Liver (tissue), 3 donors: ENCODE measurements at regions not wholly inside any gene's neighbourhood (a gene's known extent, or its start where the extent isn't known, plus 50 kb on each side); places are given as distances from the start of the nearest gene placed in this dataset.
"Not testable (repeated sequence)": the region's sequence is repeated elsewhere in the genome, so short reads cannot be mapped to it uniquely, and the experiment has no call there.

Experiments
- ATF3 ChIP-seq: IDR thresholded peaks from 2 replicates; pipeline ENCODE4 v1.6.1; 2016; ENCODE audit warnings: antibody characterized with exemption
- EGR1 ChIP-seq, 2 donors: IDR thresholded peaks; 2 replicates each; pipeline ENCODE4 v1.6.1; 2016 to 2018; ENCODE audit warnings: antibody characterized with exemption in 2 of 2, low read depth in 2 of 2
- FOXA1 ChIP-seq: IDR thresholded peaks from 2 replicates; pipeline ENCODE4 v1.6.1; 2016; ENCODE audit warnings: antibody characterized with exemption
- GABPA ChIP-seq, 2 donors: IDR thresholded peaks in 1 of 2; conservative IDR thresholded peaks in 1 of 2; 2 replicates each; pipeline ENCODE4 v1.6.1; 2016; ENCODE audit warnings: antibody characterized with exemption in 2 of 2, mild to moderate bottlenecking in 1 of 2, moderate library complexity in 1 of 2
- HNF4G ChIP-seq: IDR thresholded peaks from 2 replicates; pipeline ENCODE4 v1.6.1; 2016; ENCODE audit warnings: antibody characterized with exemption
- JUND ChIP-seq, 2 donors: IDR thresholded peaks; 2 replicates each; pipeline ENCODE4 v1.6.1; 2016; ENCODE audit warnings: antibody characterized with exemption in 2 of 2
- MAX ChIP-seq: IDR thresholded peaks from 2 replicates; pipeline ENCODE4 v1.6.1; 2016; ENCODE audit warnings: antibody characterized with exemption
- RAD21 ChIP-seq, 2 donors: IDR thresholded peaks; 2 replicates each; pipeline ENCODE4 v1.6.1; 2016; ENCODE audit warnings: antibody characterized with exemption in 2 of 2, mild to moderate bottlenecking in 2 of 2
- REST ChIP-seq: IDR thresholded peaks from 2 replicates; pipeline ENCODE4 v1.6.1; 2016; ENCODE audit warnings: antibody characterized with exemption, mild to moderate bottlenecking
- RXRA ChIP-seq, 2 donors: IDR thresholded peaks; 2 replicates each; pipeline ENCODE4 v1.6.1; 2017 to 2018; ENCODE audit warnings: antibody characterized with exemption in 2 of 2, mild to moderate bottlenecking in 1 of 2
- TAF1 ChIP-seq: conservative IDR thresholded peaks from 2 replicates; pipeline ENCODE4 v1.6.1; 2016; ENCODE audit warnings: antibody characterized with exemption, mild to moderate bottlenecking
- YY1 ChIP-seq: IDR thresholded peaks from 2 replicates; pipeline ENCODE4 v1.6.1; 2016; ENCODE audit warnings: antibody characterized with exemption, mild to moderate bottlenecking
- TF ChIP-seq, protein P1 (sequence below): fragments of 150-350 bp; IDR thresholded peaks from 2 replicates; pipeline ENCODE4 v1.5.1; 2017; ENCODE audit warnings: improper control_type of control experiment, low read depth, low read length; ENCODE audit not compliant: missing input control
- TF ChIP-seq, protein P2 (sequence below): IDR thresholded peaks from 2 replicates; pipeline ENCODE4 v1.6.1; 2016; ENCODE audit warnings: antibody characterized with exemption
- donor health status: healthy.
- donor health status: healthy.

- TF ChIP-seq, protein P1, sequence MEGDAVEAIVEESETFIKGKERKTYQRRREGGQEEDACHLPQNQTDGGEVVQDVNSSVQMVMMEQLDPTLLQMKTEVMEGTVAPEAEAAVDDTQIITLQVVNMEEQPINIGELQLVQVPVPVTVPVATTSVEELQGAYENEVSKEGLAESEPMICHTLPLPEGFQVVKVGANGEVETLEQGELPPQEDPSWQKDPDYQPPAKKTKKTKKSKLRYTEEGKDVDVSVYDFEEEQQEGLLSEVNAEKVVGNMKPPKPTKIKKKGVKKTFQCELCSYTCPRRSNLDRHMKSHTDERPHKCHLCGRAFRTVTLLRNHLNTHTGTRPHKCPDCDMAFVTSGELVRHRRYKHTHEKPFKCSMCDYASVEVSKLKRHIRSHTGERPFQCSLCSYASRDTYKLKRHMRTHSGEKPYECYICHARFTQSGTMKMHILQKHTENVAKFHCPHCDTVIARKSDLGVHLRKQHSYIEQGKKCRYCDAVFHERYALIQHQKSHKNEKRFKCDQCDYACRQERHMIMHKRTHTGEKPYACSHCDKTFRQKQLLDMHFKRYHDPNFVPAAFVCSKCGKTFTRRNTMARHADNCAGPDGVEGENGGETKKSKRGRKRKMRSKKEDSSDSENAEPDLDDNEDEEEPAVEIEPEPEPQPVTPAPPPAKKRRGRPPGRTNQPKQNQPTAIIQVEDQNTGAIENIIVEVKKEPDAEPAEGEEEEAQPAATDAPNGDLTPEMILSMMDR: not testable (repeated sequence)
- TF ChIP-seq FOXA1; TAF1; REST; EGR1 (IDR thresholded peaks at IDR 0.05; ENCODE audit: low read depth in 2 of 2); ATF3; RAD21 (IDR thresholded peaks at IDR 0.05); HNF4G; JUND (IDR thresholded peaks at IDR 0.05); YY1; GABPA (IDR thresholded peaks at IDR 0.05 in 1 of 2, conservative IDR thresholded peaks at IDR 0.05 in 1 of 2); MAX; RXRA (IDR thresholded peaks at IDR 0.05): not testable (repeated sequence)
- TF ChIP-seq, protein P2, sequence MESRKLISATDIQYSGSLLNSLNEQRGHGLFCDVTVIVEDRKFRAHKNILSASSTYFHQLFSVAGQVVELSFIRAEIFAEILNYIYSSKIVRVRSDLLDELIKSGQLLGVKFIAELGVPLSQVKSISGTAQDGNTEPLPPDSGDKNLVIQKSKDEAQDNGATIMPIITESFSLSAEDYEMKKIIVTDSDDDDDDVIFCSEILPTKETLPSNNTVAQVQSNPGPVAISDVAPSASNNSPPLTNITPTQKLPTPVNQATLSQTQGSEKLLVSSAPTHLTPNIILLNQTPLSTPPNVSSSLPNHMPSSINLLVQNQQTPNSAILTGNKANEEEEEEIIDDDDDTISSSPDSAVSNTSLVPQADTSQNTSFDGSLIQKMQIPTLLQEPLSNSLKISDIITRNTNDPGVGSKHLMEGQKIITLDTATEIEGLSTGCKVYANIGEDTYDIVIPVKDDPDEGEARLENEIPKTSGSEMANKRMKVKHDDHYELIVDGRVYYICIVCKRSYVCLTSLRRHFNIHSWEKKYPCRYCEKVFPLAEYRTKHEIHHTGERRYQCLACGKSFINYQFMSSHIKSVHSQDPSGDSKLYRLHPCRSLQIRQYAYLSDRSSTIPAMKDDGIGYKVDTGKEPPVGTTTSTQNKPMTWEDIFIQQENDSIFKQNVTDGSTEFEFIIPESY: not testable (repeated sequence)
Measured at GRCh38 chr3:170688222-170688621, 102.3 kb upstream of the SLC7A14 start.
